Mesenchymal stem cell (in vitro differentiated cells and primary cell): ENCODE measurements at regions not wholly inside any gene's neighbourhood (a gene's known extent, or its start where the extent isn't known, plus 50 kb on each side); places are given as distances from the start of the nearest gene placed in this dataset.
A peak's percentile ranks its signal among the peaks of the same experiment; 100 is the strongest.

ENCODE experiments used
- DNase-seq: peaks from one replicate; pipeline ENCODE4 v3.0.0-alpha.2; 2013
- H2AFZ ChIP-seq: one replicate; pipeline ENCODE4 v1.6.1; 2013; ENCODE audit warnings: low read depth, mild to moderate bottlenecking, control low read depth, inconsistent platforms, low read length, moderate library complexity
- H2AK5ac ChIP-seq: 2 replicates; pipeline ENCODE4 v1.6.1; 2013; ENCODE audit warnings: low read length, moderate library complexity, mild to moderate bottlenecking, inconsistent platforms; ENCODE audit not compliant: severe bottlenecking
- H2BK120ac ChIP-seq: one replicate; pipeline ENCODE4 v1.6.1; 2013; ENCODE audit warnings: low read depth, mild to moderate bottlenecking, inconsistent platforms, low read length, moderate library complexity
- H2BK12ac ChIP-seq, 2 experiments: one replicate each; pipeline ENCODE4 v1.6.1; 2013; ENCODE audit warnings: inconsistent platforms in 2 of 2, low read length in 2 of 2, mild to moderate bottlenecking in 2 of 2, moderate library complexity in 2 of 2, control low read depth in 1 of 2
- H2BK15ac ChIP-seq: one replicate; pipeline ENCODE4 v1.6.1; 2013; ENCODE audit warnings: mild to moderate bottlenecking, low read depth, inconsistent platforms; ENCODE audit not compliant: poor library complexity, severe bottlenecking
- H2BK5ac ChIP-seq: 2 replicates; pipeline ENCODE4 v1.6.1; 2013; ENCODE audit warnings: low read depth, mild to moderate bottlenecking, low read length, control low read depth, inconsistent platforms; ENCODE audit not compliant: poor library complexity, severe bottlenecking
- H3K14ac ChIP-seq, 2 experiments: one replicate each; pipeline ENCODE4 v1.6.1; 2013; ENCODE audit warnings: inconsistent platforms in 2 of 2, low read length in 2 of 2, control low read depth in 1 of 2, mild to moderate bottlenecking in 1 of 2, moderate library complexity in 1 of 2
- H3K18ac ChIP-seq, 2 experiments: one replicate each; pipeline ENCODE4 v1.6.1; 2013; ENCODE audit warnings: inconsistent platforms in 2 of 2, low read length in 2 of 2, control low read depth in 1 of 2, low read depth in 1 of 2, mild to moderate bottlenecking in 1 of 2
- H3K23ac ChIP-seq, 2 experiments: one replicate each; pipeline ENCODE4 v1.6.1; 2013; ENCODE audit warnings: inconsistent platforms in 2 of 2, low read length in 2 of 2, mild to moderate bottlenecking in 2 of 2, moderate library complexity in 2 of 2, control low read depth in 1 of 2
- H3K27ac ChIP-seq: 2 replicates; pipeline ENCODE4 v1.5.1; 2013; ENCODE audit warnings: mild to moderate bottlenecking, moderate library complexity, low read length, control low read depth, inconsistent platforms; ENCODE audit not compliant: poor library complexity, severe bottlenecking
- H3K27me3 ChIP-seq, 2 experiments: 2 replicates each; pipeline versions ENCODE4 v1.6.1 to v1.7.0; 2013; ENCODE audit warnings: low read length in 2 of 2, mild to moderate bottlenecking in 2 of 2, moderate library complexity in 2 of 2, control low read depth in 1 of 2, inconsistent platforms in 1 of 2; ENCODE audit not compliant: control insufficient read depth in 1 of 2, insufficient read depth in 1 of 2
- H3K36me3 ChIP-seq, 2 experiments: 2 replicates each; pipeline versions ENCODE4 v1.6.1 to v1.7.0; 2013; ENCODE audit warnings: low read length in 2 of 2, control low read depth in 1 of 2, inconsistent platforms in 1 of 2, low read depth in 1 of 2, mild to moderate bottlenecking in 1 of 2; ENCODE audit not compliant: insufficient read depth in 2 of 2, control insufficient read depth in 1 of 2
- H3K4ac ChIP-seq, 2 experiments: one replicate each; pipeline ENCODE4 v1.6.1; 2013; ENCODE audit warnings: inconsistent platforms in 2 of 2, low read length in 2 of 2, mild to moderate bottlenecking in 2 of 2, moderate library complexity in 2 of 2, control low read depth in 1 of 2, low read depth in 1 of 2
- H3K4me1 ChIP-seq: 2 replicates; pipeline ENCODE4 v1.6.1; 2013; ENCODE audit warnings: low read depth, low read length, control low read depth; ENCODE audit not compliant: control insufficient read depth, insufficient read depth
- H3K4me2 ChIP-seq: 2 replicates; pipeline ENCODE4 v1.6.1; 2013; ENCODE audit warnings: low read length, mild to moderate bottlenecking, inconsistent platforms; ENCODE audit not compliant: poor library complexity, severe bottlenecking
- H3K4me3 ChIP-seq, 2 experiments: 2 replicates each; pipeline versions ENCODE4 v1.5.1 to v1.7.0; 2013; ENCODE audit warnings: low read length in 2 of 2, mild to moderate bottlenecking in 2 of 2, control low read depth in 1 of 2, low read depth in 1 of 2; ENCODE audit not compliant: insufficient read depth in 1 of 2
- H3K79me1 ChIP-seq: replicated peaks from 2 replicates; pipeline ENCODE4 v1.6.1; 2013; ENCODE audit warnings: mild to moderate bottlenecking, control low read depth, low read length, inconsistent platforms; ENCODE audit not compliant: poor library complexity, severe bottlenecking
- H3K9ac ChIP-seq: 2 replicates; pipeline ENCODE4 v1.7.0; 2013; ENCODE audit warnings: mild to moderate bottlenecking, low read length, moderate library complexity
- H3K9me3 ChIP-seq: 2 replicates; pipeline ENCODE4 v1.7.0; 2013; ENCODE audit warnings: mild to moderate bottlenecking, low read length; ENCODE audit not compliant: control insufficient read depth
- H4K8ac ChIP-seq: one replicate; pipeline ENCODE4 v1.6.1; 2013; ENCODE audit warnings: inconsistent platforms, mild to moderate bottlenecking, low read length, moderate library complexity
- H4K91ac ChIP-seq: one replicate; pipeline ENCODE4 v1.6.1; 2013; ENCODE audit warnings: mild to moderate bottlenecking, low read length, inconsistent platforms
- WGBS: methylation state at CpG from one replicate; pipeline ENCODE4 v1.1.7; 2013; ENCODE audit warnings: mixed read lengths; 5-methylcytosine and 5-hydroxymethylcytosine counted together

- Histone ChIP-seq H3K79me1 (no peaks in the 10 kb centered on the region), H3K4me2 (no peak overlapping the region), H4K91ac (no peak overlapping the region), H3K36me3 (no peaks in the 10 kb centered on the region), H3K23ac (no peak overlapping the region), H3K9ac (no peak overlapping the region), H2AFZ (no peak overlapping the region), H3K27ac (no peak overlapping the region), H2BK5ac (no peak overlapping the region), H4K8ac (no peak overlapping the region), H3K27me3 (no peaks in the 10 kb centered on the region), H3K4ac (no peak overlapping the region), H3K4me1 (no peaks in the 10 kb centered on the region), H3K9me3 (peaks cover 19% of the 10 kb centered on the region), H2BK12ac (no peak overlapping the region), H3K14ac (no peak overlapping the region), H2AK5ac (no peak overlapping the region), H3K18ac (no peak overlapping the region), H3K4me3 (no peak overlapping the region), H2BK120ac (no peak overlapping the region), H2BK15ac (no peak overlapping the region)
- DNase-seq, result no peak
- WGBS, result no CpG with 5 or more reads among the region's 1 CpG
Measured at GRCh38 chr7:124284937-124285336, 252.1 kb upstream of the TMEM229A start.

DNA sequence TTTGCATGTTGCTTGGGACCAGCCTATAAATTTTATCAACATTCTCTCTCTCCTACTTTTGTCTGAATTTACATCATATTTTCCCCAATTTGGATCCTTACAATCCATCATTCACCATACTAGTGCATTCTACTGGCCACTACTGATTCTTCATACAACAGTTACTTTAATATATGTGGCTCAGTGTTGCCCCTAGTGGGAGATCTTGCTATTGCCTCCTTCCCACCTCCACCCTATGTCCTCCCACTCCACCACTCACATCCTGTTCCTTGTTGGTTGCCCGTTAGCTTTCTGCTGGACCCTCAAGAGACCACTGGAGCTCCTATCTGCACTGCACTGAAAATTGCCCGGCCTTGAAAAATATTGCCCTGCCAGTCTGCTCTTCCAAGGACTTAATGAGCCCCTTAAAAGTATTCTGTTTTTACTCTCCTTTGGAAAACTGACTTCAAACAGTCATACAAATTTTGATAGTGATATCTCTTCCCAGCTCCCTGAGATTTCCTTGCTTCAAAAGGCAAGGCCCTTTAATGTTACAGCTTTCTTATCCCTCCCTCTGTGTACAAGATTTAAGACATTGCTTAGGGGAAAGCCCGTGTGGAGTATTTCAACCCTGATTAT, 243.2 kb upstream of the TMEM229A start:
- H3K4me1 ChIP-seq, result no peaks in the 10 kb centered on the region
- 80% methylated on average over 3 of the region's 3 CpGs for WGBS
- no peak overlapping the region for H2BK12ac ChIP-seq
- no peak overlapping the region for H4K91ac ChIP-seq
- no peak overlapping the region for H3K4me2 ChIP-seq
- H3K9ac ChIP-seq, result no peak overlapping the region
- no peaks in the 10 kb centered on the region for H3K27me3 ChIP-seq
- no peaks in the 10 kb centered on the region for H3K79me1 ChIP-seq
- H2BK120ac ChIP-seq, result no peak overlapping the region
- H3K23ac ChIP-seq, result no peak overlapping the region
- H2BK15ac ChIP-seq, result no peak overlapping the region
- H3K27ac ChIP-seq, result no peak overlapping the region
- peaks cover 5% of the 10 kb centered on the region for H3K9me3 ChIP-seq
- no peak overlapping the region for H2BK5ac ChIP-seq
- DNase-seq, result peak; percentile 10
- H3K18ac ChIP-seq, result no peak overlapping the region
- H3K14ac ChIP-seq, result no peak overlapping the region
- H3K4me3 ChIP-seq, result no peak overlapping the region
- no peak overlapping the region for H2AFZ ChIP-seq
- no peak overlapping the region for H3K4ac ChIP-seq
- H4K8ac ChIP-seq, result no peak overlapping the region
- H3K36me3 ChIP-seq, result no peaks in the 10 kb centered on the region
- no peak overlapping the region for H2AK5ac ChIP-seq

DNA sequence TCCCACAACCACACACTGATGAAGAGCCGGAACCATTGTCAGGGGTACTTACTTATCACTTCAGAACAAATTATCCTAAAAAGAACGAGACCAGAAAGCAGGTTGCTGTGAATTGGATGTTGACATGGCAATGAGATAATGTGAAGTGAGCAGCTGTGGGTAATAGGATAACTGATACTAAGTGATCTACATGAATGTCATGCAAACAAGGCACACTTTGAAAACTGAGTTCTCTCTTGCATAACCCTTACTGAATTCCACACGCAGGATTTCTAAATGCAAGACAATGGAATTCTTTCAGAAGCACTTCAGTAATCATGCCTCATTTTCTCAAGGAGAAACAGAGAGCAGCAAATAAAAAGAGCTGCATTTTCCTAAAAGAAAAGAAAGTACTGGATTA, 242.5 kb upstream of the TMEM229A start:
- Histone ChIP-seq H3K36me3 (no peaks in the 10 kb centered on the region), H3K14ac (no peak overlapping the region), H2BK15ac (no peak overlapping the region), H3K23ac (no peak overlapping the region), H2BK5ac (no peak overlapping the region), H3K9me3 (peaks cover 5% of the 10 kb centered on the region), H4K91ac (no peak overlapping the region), H3K18ac (no peak overlapping the region), H3K4me2 (no peak overlapping the region), H2BK120ac (no peak overlapping the region), H3K4me1 (no peaks in the 10 kb centered on the region), H3K4me3 (no peak overlapping the region), H3K79me1 (no peaks in the 10 kb centered on the region), H2AFZ (no peak overlapping the region), H2BK12ac (no peak overlapping the region), H3K9ac (no peak overlapping the region), H3K27me3 (no peaks in the 10 kb centered on the region), H4K8ac (no peak overlapping the region), H2AK5ac (no peak overlapping the region), H3K27ac (no peak overlapping the region), H3K4ac (no peak overlapping the region)
- no peak for DNase-seq
- 67% methylated on average over 3 of the region's 3 CpGs for WGBS

GRCh38 chr7:124269774-124270173, 236.9 kb upstream of the TMEM229A start:
- H3K4me1 ChIP-seq, result no peaks in the 10 kb centered on the region
- no peaks in the 10 kb centered on the region for H3K9me3 ChIP-seq
- H3K27me3 ChIP-seq, result no peaks in the 10 kb centered on the region
- H3K4ac ChIP-seq, result no peak overlapping the region
- no peak overlapping the region for H3K4me2 ChIP-seq
- no peak overlapping the region for H2AK5ac ChIP-seq
- H2BK120ac ChIP-seq, result no peak overlapping the region
- no peak overlapping the region for H3K14ac ChIP-seq
- H4K91ac ChIP-seq, result no peak overlapping the region
- no peak overlapping the region for H3K18ac ChIP-seq
- no peak overlapping the region for H3K23ac ChIP-seq
- no peaks in the 10 kb centered on the region for H3K36me3 ChIP-seq
- no peak overlapping the region for H3K4me3 ChIP-seq
- H2BK12ac ChIP-seq, result no peak overlapping the region
- DNase-seq, result peak; percentile 19
- H3K27ac ChIP-seq, result no peak overlapping the region
- no peak overlapping the region for H4K8ac ChIP-seq
- no peak overlapping the region for H2AFZ ChIP-seq
- no peak overlapping the region for H3K9ac ChIP-seq
- no peak overlapping the region for H2BK5ac ChIP-seq
- no peaks in the 10 kb centered on the region for H3K79me1 ChIP-seq
- no peak overlapping the region for H2BK15ac ChIP-seq
